H54 (cell line): ENCODE measurements at regions not wholly inside any gene's neighbourhood (a gene's known extent, or its start where the extent isn't known, plus 50 kb on each side); places are given as distances from the start of the nearest gene placed in this dataset.
"Not testable (repeated sequence)": the region's sequence is repeated elsewhere in the genome, so short reads cannot be mapped to it uniquely, and the experiment has no call there.

Experiments used
- DNase-seq: peaks from one replicate; pipeline ENCODE4 v3.0.0; 2011; ENCODE audit warnings: low spot score, mixed read lengths; ENCODE audit not compliant: insufficient read length
- FAIRE-seq: peaks from 3 replicates; lab custom pipeline; 2011; peaks lifted over from hg19 to GRCh38; lab: Jason Lieb, UNC
- POLR2A ChIP-seq: IDR thresholded peaks from 2 replicates; pipeline ENCODE4 v1.6.1; 2011; ENCODE audit warnings: low read depth, mild to moderate bottlenecking, low read length

DNA sequence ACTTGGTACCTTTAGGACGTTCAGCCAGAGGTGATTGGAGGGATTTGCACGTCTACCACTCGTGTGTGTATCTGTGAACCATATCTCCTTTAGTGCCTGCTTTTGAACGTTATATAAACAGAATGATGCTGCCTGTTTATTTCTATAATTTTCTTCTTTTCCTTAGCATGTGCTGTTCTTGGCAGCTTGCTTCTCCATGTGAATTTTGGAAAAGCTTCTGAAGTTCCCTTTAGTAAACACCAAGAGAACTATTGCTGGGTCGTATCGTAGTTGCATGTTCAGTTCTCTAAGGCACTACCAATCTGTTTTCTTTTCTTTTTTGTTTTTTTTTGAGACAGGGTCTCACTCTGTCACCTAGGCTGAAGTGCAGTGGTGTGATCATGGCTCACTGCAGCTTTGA lies 73.8 kb upstream of the FANCC start:
- DNase-seq, result not testable (repeated sequence)
- peak; percentile 90 for FAIRE-seq

DNA sequence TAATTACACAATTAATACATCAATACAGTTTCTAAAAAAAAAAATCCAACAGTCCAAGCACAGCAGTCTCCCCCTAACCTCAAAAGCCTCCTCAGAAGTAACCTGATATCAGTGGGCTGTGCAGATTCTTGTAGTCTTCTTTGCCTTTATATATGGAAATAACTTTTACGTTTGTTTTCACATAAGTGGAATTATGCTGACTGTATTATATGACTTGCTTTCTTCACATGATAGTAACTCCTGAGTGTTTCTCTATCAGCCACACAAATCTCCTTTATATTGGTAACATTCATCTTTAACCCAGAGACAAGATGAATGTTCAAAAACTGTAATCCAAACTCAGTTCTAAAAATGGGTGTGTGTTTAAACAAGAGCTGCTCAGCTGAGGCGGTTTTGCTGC lies 71.9 kb upstream of the FANCC start:
- TF ChIP-seq POLR2A, result no peak
- FAIRE-seq, result no peak
- no peak for DNase-seq

- DNase-seq (no peak), FAIRE-seq (no peak)
- no peak for TF ChIP-seq POLR2A
These were observed 69.3 kb upstream of the FANCC start for GRCh38 chr9:95386843-95387242.

DNA sequence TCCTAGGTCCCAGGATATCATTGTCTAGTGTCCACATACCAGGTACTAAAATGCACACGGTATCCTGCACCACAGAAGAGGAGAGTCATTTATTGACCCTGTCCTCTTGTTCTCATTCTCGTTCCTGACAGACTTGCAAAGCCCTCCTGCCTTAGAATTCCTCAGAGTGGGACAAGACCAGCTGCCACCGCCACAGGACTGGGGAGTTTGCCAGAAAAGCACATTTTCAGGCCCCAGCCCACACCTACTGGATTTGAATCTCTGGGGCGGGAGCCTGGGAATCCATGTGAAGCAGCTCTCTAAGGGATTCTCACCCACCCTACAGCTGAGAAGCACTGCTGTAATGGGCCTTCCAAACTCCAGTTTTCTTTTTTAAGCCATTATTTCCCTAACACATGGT lies 68.0 kb upstream of the FANCC start:
- FAIRE-seq, result no peak
- no peak for DNase-seq
- no peak for TF ChIP-seq POLR2A

DNA sequence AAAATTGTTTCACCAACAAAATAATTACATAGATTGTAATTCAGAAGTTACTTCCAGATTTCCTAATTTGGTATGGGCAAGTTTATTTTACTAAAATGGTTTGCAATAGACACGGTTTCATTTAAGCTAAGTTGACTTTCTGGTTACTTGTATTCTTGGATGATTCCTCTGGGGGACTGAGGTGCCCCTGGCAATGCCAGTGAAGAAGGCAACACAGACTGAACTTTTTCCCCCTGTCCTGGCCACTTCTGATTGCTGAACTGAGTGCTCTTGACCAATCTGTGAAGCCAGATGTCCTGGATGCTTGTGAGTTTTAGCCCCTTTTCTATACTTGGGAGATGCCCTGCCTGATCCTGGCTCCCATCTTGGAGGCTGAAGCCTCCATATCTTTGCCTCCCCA lies 66.3 kb upstream of the FANCC start:
- FAIRE-seq (no peak), DNase-seq (no peak)
- TF ChIP-seq POLR2A, result no peak

DNA sequence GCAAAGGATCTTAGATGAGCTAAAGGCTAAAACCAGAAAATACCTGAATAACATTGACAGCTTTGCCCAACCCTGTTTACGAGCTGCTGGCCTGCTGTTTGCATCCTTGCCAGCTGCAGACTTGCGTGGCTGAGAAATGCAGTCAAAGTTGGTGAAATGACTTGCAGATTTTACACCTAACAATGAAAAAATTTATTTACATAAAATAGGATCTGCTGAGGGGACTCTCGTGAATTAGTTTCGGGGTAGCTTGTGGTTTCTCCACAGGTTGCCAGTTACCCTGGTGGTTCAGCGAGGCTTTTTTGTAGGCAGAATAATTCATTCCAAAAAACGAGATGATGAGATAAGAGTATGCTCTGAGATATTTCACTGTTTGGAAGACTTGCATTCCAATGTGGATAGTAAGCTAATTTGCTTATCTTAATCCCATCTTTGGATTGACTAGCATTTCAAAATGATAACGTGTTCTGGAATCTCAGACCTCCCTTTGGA lies 65.7 kb upstream of the FANCC start:
- peak; percentile 80 for FAIRE-seq
- TF ChIP-seq POLR2A, result no peak
- peak; percentile 73 for DNase-seq

DNA sequence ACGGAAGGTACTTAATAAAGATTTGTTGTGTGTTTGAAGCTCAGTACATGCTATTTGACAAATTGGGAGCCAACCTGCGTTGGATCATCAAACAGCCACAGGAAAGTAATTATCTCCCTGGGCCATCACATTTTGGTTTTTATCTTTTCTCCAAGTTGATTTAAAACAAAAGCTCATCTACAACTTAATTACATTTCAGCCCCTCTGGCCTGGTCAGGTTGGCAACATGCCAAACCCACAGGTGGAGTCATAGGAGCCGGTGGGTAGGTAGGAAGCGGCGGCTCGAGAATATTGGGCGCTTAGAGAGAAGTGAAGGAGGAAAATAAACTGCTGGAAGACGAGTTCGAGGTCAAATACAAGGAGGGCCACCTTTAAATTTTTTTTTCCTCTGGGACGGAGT lies 64.9 kb upstream of the FANCC start:
- FAIRE-seq (no peak), DNase-seq (no peak)
- no peak for TF ChIP-seq POLR2A

- peak; percentile 77 for FAIRE-seq
These were observed 63.7 kb upstream of the FANCC start for GRCh38 chr9:95381221-95381620.

DNA sequence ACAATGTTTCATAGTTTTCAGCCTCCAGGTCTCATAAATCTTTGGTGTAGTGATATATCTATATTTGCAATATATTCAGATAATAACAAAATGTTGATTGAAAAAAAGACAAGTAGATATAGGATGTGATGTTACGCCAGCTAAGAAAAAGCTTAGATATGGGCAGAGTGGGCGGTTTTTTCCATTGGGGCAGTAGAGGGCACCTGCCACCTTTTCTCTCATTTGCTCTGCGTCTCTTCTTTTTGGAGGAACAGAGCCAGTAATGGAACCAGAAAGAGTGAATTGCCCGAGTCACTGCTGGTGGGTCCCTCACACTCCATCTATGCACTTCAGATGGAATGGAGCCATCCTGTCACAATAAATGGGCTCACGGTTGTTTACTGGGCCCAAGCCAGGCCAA lies 62.1 kb upstream of the FANCC start:
- TF ChIP-seq POLR2A, result no peak
- FAIRE-seq (no peak), DNase-seq (no peak)

More at GRCh38 chr9:95381221-95381620, 63.7 kb upstream of the FANCC start:
- TF ChIP-seq POLR2A, result no peak
- peak; percentile 61 for DNase-seq

GRCh38 chr9:95373782-95374487 lies 56.4 kb upstream of the FANCC start:
- no peak for DNase-seq
- FAIRE-seq, result peak; percentile 48
- TF ChIP-seq POLR2A, result no peak

- FAIRE-seq (peak; percentile 95), DNase-seq (peak; percentile 47)
- TF ChIP-seq POLR2A, result no peak
These were observed 55.7 kb upstream of the FANCC start for GRCh38 chr9:95373069-95373681.

- DNase-seq (no peak), FAIRE-seq (no peak)
- no peak for TF ChIP-seq POLR2A
These were observed 52.6 kb upstream of the FANCC start for GRCh38 chr9:95370064-95370463.

DNA sequence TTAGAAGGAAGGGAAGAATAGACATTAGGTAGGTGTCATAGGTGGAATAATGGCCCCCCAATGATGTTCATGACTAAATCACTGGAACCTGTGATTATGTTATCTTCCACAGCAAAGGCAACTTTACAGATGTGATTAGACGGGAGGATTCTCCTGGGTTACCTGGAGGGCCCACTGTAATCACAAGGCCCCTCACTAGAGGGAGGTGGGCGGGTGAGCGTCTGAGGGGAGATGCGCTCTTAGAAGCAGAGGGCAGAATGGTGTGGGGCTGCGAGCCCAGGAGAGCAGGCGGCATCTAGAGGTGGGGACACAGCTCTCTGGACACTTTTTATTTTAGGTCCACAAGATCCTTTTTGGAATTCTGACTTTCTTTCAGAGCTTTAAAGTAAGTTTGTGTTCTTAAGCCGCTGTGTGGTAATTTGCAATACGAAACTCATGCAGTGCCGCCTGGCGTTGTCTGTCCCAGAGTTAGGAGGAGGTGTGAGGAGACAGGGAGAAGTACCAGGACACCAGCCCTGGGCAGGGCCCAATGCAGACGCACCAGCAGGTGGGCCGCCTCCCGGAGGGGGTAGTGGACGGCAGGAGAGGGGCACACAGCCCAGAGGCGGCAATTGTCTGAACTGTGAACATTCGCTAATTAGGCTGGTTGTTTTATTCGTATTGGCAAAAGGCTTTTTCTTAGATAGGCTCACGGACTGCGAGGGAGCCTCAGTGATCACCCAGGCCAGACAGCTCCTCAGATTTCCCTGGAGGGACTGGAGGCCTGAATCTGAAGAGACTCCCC lies 51.1 kb upstream of the FANCC start:
- no peak for TF ChIP-seq POLR2A
- FAIRE-seq, result no peak
- DNase-seq, result no peak
